PC-9 (cell line): ENCODE measurements at regions not wholly inside any gene's neighbourhood (a gene's known extent, or its start where the extent isn't known, plus 50 kb on each side); places are given as distances from the start of the nearest gene placed in this dataset.

Source experiments
- CTCF ChIP-seq: fragments of 200-600 bp; sonication (generic); conservative IDR thresholded peaks from 2 replicates; pipeline ENCODE4 v1.6.1; 2017; ENCODE audit warnings: mixed run types, antibody characterized with exemption, mild to moderate bottlenecking, moderate library complexity
- EZH2 ChIP-seq: fragments of 200-600 bp; sonication (generic); IDR thresholded peaks from 2 replicates; pipeline ENCODE4 v1.8.0; 2017; ENCODE audit warnings: antibody characterized with exemption, low read depth

- TF ChIP-seq EZH2 (no peak), CTCF (no peak)
Measured at GRCh38 chr2:221085341-221085900, 486.7 kb downstream of the EPHA4 start.
